Adipocyte (in vitro differentiated cells): ENCODE measurements at regions not wholly inside any gene's neighbourhood (a gene's known extent, or its start where the extent isn't known, plus 50 kb on each side); places are given as distances from the start of the nearest gene placed in this dataset.

Source experiments
- DNase-seq: peaks from one replicate; pipeline ENCODE4 v3.0.0-alpha.2; 2015; ENCODE audit warnings: low read depth
- H3K27me3 ChIP-seq: replicated peaks from 2 replicates; pipeline ENCODE4 v1.7.0; 2013; ENCODE audit warnings: mild to moderate bottlenecking, low read length, moderate library complexity; ENCODE audit not compliant: control insufficient read depth, insufficient read depth
- H3K36me3 ChIP-seq: 2 replicates; pipeline ENCODE4 v1.7.0; 2013; ENCODE audit warnings: low read length, mild to moderate bottlenecking, moderate library complexity; ENCODE audit not compliant: control insufficient read depth, insufficient read depth, severe bottlenecking
- H3K4me1 ChIP-seq: 2 replicates; pipeline ENCODE4 v1.7.0; 2013; ENCODE audit warnings: mild to moderate bottlenecking, low read length, moderate library complexity; ENCODE audit not compliant: control insufficient read depth, insufficient read depth
- H3K4me3 ChIP-seq: 2 replicates; pipeline ENCODE4 v1.7.0; 2013; ENCODE audit warnings: mild to moderate bottlenecking, low read length, moderate library complexity
- H3K9ac ChIP-seq: 2 replicates; pipeline ENCODE4 v1.7.0; 2013; ENCODE audit warnings: mild to moderate bottlenecking, low read length, moderate library complexity
- H3K9me3 ChIP-seq: 2 replicates; pipeline ENCODE4 v1.7.0; 2013; ENCODE audit warnings: mild to moderate bottlenecking, low read length, moderate library complexity; ENCODE audit not compliant: control insufficient read depth

- no peak overlapping the region for H3K9ac ChIP-seq
- H3K4me3 ChIP-seq = no peak overlapping the region
- peaks cover 17% of the 10 kb centered on the region for H3K4me1 ChIP-seq
- H3K9me3 ChIP-seq = peaks cover 3% of the 10 kb centered on the region
- no peak for DNase-seq
- no peaks in the 10 kb centered on the region for H3K36me3 ChIP-seq
- H3K27me3 ChIP-seq = no peaks in the 10 kb centered on the region
Observed at GRCh38 chr10:129090165-129090564, 376.9 kb upstream of the MGMT start.

- no peak overlapping the region for H3K9ac ChIP-seq
- DNase-seq = no peak
- H3K36me3 ChIP-seq = no peaks in the 10 kb centered on the region
- peaks cover 3% of the 10 kb centered on the region for H3K9me3 ChIP-seq
- no peaks in the 10 kb centered on the region for H3K27me3 ChIP-seq
- H3K4me3 ChIP-seq = no peak overlapping the region
- H3K4me1 ChIP-seq = peaks cover 23% of the 10 kb centered on the region
Observed at GRCh38 chr10:129090618-129091366, 376.2 kb upstream of the MGMT start.

DNA sequence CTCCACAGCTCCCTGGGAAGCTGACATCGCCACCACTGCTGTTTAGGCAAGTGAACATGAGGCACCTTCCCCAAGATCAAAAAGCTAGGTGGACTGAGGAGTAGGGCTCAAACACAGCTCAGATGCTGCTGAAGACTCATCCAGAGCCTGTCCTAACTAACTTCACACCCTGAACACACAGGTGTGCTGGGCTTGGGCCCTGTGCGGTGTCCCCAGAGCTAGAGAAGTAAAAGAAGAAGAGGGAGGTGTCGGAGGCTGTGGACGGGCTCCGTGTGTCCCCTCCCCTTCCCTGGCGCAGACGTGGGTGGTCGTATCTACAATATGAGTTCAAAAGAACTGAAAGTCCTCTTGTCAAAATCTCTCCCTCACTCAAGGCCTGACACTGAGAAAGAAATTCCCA is 373.4 kb upstream of the MGMT start:
- H3K4me1 ChIP-seq = peaks cover 45% of the 10 kb centered on the region
- no peaks in the 10 kb centered on the region for H3K36me3 ChIP-seq
- no peaks in the 10 kb centered on the region for H3K9me3 ChIP-seq
- no peaks in the 10 kb centered on the region for H3K27me3 ChIP-seq
- no peak for DNase-seq
- H3K9ac ChIP-seq = no peak overlapping the region
- no peak overlapping the region for H3K4me3 ChIP-seq

- Histone ChIP-seq H3K27me3 (no peaks in the 10 kb centered on the region), H3K4me3 (no peak overlapping the region), H3K9ac (no peak overlapping the region), H3K36me3 (no peaks in the 10 kb centered on the region), H3K9me3 (no peaks in the 10 kb centered on the region), H3K4me1 (peaks cover 45% of the 10 kb centered on the region)
- no peak for DNase-seq
Observed at GRCh38 chr10:129094233-129094632, 372.8 kb upstream of the MGMT start.

DNA sequence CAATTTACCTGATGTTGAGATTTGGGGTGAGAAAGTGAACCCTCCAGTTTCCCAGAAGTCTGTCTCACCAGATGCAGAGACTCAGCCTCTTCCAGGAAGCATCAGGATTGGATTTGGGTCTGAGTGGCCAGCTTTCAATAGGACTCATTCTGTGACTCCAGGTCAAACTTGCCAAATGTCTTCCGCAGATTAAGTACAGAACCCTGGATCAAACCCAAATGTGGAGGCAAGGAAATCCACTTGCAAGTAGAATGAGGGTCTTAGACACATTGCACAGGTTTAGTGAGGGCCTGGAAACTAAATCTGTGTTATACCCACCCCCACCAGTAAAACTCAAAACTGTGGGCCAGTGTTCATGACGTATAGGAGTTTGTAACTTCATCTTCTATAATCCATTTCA is 372.2 kb upstream of the MGMT start:
- Histone ChIP-seq H3K4me1 (peaks cover 45% of the 10 kb centered on the region), H3K4me3 (no peak overlapping the region), H3K9ac (no peak overlapping the region), H3K9me3 (no peaks in the 10 kb centered on the region), H3K36me3 (no peaks in the 10 kb centered on the region), H3K27me3 (no peaks in the 10 kb centered on the region)
- no peak for DNase-seq

- H3K36me3 ChIP-seq = no peaks in the 10 kb centered on the region
- H3K9ac ChIP-seq = peak overlapping the region; percentile 56
- peaks cover 45% of the 10 kb centered on the region for H3K4me1 ChIP-seq
- no peak overlapping the region for H3K4me3 ChIP-seq
- no peak for DNase-seq
- H3K9me3 ChIP-seq = no peaks in the 10 kb centered on the region
- no peaks in the 10 kb centered on the region for H3K27me3 ChIP-seq
Observed at GRCh38 chr10:129095680-129096064, 371.4 kb upstream of the MGMT start.

DNA sequence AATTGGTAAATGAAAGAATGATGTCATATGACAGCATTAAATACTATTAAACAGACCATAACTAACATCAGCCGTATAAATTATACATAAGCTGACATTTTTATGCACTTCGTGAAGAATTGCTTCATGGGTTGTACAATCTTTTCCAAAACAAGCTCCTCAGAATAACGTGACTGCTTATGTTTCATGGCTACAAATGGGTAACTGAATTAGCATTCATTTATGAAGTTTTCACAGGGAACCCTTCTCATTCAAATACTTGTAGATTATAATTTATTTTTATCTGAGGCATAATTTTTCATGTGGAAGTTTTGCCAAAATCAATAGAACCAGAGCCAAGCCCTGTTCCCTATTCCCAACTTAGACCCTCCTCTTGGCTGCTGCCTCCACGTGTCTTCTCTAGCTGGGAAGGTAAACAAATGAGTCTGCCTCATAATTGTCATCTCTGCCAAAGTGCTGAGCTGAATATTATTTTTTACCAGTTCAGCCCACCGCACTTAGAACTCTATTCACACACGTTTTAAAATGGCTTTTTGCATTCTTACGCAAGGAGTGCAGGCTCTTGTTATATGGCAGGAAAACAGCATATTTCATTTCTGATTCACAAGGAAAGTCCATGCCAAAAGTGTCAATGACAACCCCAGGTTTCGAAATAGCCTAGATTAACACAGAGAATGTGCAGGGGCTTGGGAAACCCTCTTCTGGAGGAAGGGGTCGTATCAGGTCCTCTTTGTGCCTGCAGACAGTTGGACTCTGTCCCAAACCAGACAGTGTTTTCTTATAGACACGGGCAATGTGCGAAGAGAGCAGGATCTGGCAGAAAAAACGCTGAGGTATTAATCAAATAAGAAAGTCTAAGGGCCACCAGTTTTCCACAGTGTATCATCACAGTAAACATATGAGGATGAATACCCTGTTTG is 370.7 kb upstream of the MGMT start:
- Histone ChIP-seq H3K4me1 (peaks cover 45% of the 10 kb centered on the region), H3K9me3 (no peaks in the 10 kb centered on the region), H3K36me3 (no peaks in the 10 kb centered on the region), H3K4me3 (peak overlapping the region; percentile 22), H3K27me3 (no peaks in the 10 kb centered on the region), H3K9ac (peak overlapping the region; percentile 56)
- peak; percentile 11 for DNase-seq

GRCh38 chr10:129097776-129098330 is 369.2 kb upstream of the MGMT start:
- H3K36me3 ChIP-seq = no peaks in the 10 kb centered on the region
- H3K27me3 ChIP-seq = no peaks in the 10 kb centered on the region
- DNase-seq = no peak
- H3K9ac ChIP-seq = peak overlapping the region; percentile 1
- H3K9me3 ChIP-seq = no peaks in the 10 kb centered on the region
- H3K4me3 ChIP-seq = no peak overlapping the region
- H3K4me1 ChIP-seq = peaks cover 52% of the 10 kb centered on the region

DNA sequence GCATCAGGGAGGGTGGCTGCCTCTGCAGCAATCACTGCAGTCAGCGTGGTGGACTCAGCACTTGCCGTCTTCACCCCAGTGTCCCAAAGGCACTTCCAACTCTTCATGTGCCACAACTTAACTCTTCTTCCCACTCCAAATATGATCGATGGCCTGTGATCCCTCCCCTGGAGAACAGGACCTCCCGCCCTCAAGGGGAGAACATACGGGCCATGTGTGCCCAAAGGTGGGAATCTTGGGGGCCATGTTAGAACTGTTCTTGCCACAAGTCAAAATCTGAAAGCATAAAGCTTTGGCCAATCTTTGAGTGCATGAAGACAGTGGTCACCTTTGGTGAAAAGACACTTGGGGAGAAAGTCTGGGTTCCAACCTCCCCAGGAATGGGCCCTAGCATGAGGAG is 368.5 kb upstream of the MGMT start:
- Histone ChIP-seq H3K9ac (peak overlapping the region; percentile 1), H3K4me3 (no peak overlapping the region), H3K4me1 (peaks cover 58% of the 10 kb centered on the region), H3K36me3 (no peaks in the 10 kb centered on the region), H3K27me3 (no peaks in the 10 kb centered on the region), H3K9me3 (no peaks in the 10 kb centered on the region)
- no peak for DNase-seq

GRCh38 chr10:129099486-129099885 is 367.6 kb upstream of the MGMT start:
- Histone ChIP-seq H3K9ac (no peak overlapping the region), H3K4me1 (peaks cover 60% of the 10 kb centered on the region), H3K27me3 (no peaks in the 10 kb centered on the region), H3K9me3 (no peaks in the 10 kb centered on the region), H3K4me3 (no peak overlapping the region), H3K36me3 (no peaks in the 10 kb centered on the region)
- DNase-seq = no peak

GRCh38 chr10:129099992-129100391 is 367.0 kb upstream of the MGMT start:
- Histone ChIP-seq H3K9me3 (no peaks in the 10 kb centered on the region), H3K4me3 (no peak overlapping the region), H3K36me3 (no peaks in the 10 kb centered on the region), H3K4me1 (peaks cover 60% of the 10 kb centered on the region), H3K9ac (no peak overlapping the region), H3K27me3 (no peaks in the 10 kb centered on the region)
- DNase-seq = no peak
